Activated T-cell treated with anti-CD3 and anti-CD28 coated beads for 1 hour (primary cell): ENCODE measurements at regions not wholly inside any gene's neighbourhood (a gene's known extent, or its start where the extent isn't known, plus 50 kb on each side); places are given as distances from the start of the nearest gene placed in this dataset.
"Not testable (repeated sequence)": the region's sequence is repeated elsewhere in the genome, so short reads cannot be mapped to it uniquely, and the experiment has no call there.

ENCODE experiments used
- DNase-seq: peaks from one replicate; pipeline ENCODE4 v3.0.0-alpha.2; 2020; ENCODE audit warnings: low read depth

DNA sequence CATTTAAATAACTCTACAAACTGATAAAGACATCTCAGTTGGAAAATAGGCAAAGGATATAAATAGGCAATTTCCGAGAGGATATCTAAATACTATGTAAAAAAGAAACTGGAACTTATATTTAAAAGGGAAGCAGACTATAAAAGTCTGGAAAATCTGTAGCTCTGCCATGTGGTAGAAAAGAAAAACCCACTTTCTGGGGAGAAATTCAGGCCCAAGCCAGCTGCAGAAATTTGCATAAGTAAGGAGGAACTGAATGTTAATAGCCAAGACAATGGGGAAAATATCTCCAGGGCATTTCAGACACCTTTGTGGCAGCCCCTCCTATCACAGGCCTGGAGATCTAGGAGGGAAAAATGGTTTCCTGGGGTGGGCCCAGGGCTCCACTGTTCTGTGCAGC lies 97.8 kb upstream of the ZBED5 start:
- no peak for DNase-seq

DNA sequence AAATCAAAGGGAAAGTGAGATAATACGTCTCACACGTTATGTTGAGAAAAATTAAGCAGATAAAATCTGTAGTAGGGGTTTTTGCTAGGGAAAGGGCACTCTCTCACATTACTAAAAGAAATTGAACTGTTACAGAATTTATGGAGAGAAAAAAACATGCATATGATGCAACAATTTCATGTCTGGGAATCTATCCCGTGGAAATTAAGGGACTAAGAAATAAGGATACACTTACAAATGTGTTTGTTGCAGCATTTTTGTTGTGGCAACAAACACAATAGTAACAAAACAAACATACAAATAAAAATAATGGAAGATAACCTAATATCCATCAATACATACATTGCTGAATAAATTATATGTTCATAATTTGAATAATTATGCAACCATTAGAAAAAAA lies 96.3 kb upstream of the ZBED5 start:
- no peak for DNase-seq

DNA sequence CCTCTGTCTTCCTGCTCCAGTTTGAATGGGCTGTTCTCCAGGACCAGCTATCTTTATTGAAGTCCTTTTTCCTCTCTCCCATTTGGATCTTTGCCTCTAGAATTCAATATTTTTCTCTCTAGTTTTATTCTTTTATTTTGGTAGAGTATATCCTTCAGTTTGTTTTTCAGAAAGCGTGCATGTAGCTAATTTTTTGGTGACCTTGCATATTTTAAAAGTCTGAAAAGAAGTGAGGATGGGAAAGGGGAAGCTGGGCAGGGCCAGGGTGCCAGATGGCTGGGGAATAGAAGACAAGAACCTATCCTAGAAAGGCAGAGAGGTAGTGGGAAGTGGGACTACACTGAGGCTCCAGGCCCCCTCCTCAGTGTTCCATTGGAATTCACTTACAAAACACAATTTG lies 95.0 kb upstream of the ZBED5 start:
- DNase-seq = no peak

- DNase-seq = not testable (repeated sequence)
Measured at GRCh38 chr11:10947935-10948334, 90.1 kb upstream of the ZBED5 start.

DNA sequence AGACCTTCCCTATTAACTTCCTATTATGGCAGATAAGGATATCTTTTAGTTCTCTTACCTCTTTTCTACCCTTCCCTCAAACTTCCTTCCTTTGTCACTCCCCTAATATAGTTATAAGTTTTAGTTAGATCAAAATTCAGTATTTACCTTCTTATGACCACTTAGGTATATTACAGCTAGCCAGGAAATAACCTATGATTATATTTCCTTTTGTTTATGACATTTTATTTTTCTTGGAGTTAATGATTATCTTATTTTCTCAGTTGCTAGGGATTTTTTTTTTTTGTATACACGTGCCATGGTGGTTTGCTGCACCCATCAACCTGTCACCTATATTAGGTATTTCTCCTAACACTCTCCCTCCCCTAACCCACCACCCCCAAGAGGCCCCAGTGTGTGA lies 88.2 kb upstream of the ZBED5 start:
- DNase-seq = no peak

GRCh38 chr11:10945196-10945595 lies 87.3 kb upstream of the ZBED5 start:
- no peak for DNase-seq

GRCh38 chr11:10943968-10944367 lies 86.1 kb upstream of the ZBED5 start:
- no peak for DNase-seq

GRCh38 chr11:10942620-10943019 lies 84.8 kb upstream of the ZBED5 start:
- no peak for DNase-seq

GRCh38 chr11:10941871-10942270 lies 84.0 kb upstream of the ZBED5 start:
- no peak for DNase-seq

DNA sequence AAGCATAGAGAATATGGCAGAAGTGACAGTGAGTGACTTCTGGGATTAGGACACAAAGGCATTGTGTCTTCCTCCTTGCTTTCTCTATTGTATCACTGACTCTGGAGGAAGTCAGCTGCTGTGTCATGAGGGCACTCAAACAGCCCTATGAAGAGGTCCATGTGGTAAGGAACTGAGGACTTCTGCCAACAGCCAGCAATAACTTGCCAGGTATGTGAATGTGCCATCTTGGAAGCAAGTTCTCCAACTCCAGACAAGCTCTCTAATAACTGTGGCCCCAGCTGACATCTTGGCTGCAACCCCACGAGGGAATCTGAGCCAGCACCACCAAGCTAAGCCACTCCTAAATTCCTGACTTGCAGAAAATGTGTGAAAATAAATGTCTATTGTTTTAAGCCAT lies 83.6 kb upstream of the ZBED5 start:
- no peak for DNase-seq

DNA sequence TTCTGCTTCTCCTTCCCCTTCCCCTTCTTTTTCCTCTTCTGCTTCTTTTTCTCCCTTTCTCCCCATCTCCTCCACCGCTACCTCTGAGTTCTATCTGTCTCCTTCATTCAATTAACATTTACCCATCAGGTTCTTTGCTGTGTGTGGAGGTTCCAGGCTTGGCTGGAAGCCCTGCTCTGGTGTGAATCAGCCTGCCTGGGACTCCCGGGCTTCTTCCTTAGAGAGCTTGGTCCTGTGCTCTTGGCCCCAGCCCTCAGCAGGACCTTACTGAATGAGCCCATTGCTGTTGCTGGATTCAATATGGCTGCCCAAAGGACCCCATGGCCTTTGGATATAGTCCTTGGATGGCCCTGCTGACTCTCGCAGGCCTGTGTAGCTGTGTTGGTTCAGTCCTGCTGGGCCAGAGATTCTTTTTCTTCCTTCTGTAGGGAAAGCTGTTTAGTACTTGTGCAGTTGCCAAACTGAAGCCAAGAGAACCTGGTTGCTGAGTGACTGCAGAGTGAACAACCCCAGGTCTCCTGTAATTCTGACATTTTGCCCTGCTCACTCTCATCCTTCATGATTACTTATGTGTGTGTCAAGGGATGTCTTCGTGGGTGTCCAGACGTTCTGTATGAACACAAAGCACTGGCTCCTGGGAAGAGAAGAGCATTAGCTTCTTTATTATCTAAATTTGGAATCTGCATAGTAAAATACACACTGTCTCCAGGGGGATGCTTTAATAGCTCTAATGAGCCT lies 81.0 kb upstream of the ZBED5 start:
- no peak for DNase-seq

DNA sequence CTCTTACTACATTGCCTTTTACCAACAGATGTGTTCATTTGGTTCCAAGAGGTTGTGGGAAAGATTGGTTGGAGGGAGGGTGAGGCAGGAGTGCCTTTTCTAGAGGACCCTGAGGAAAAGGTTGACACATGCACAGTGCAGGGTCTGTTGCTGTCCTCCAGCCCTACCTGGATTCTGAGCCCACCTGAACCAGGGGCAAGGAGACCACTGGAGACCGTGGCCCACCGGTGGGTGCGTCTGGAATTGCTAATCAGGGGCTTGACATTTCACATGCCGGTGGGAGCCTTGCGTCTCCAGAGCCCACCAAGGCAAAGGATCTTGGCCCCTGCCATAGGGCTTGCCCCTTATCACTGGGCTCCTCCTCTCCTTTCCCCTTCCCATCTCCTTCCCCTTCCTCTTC lies 80.4 kb upstream of the ZBED5 start:
- DNase-seq = no peak

DNA sequence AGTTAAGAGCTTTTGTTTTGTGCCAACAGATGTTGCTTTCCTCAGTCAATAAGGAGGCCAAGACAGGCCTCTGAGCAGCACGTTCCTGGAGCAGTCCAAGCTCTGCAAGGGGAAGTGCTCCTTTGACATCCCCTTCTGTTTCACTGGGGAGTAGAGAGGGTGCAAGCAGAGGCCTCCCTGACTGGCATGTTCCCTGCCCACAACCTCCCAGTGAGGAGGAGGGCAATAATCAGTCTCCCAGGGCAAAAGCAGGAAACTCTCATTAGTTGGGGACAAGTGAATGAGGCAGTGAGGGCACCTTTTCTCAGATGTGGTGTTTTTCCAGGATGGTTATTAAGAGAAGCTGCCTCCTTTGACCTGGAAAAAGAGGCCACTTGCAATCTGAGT lies 79.5 kb upstream of the ZBED5 start:
- DNase-seq = no peak

- no peak for DNase-seq
Measured at GRCh38 chr11:10936626-10937384, 79.0 kb upstream of the ZBED5 start.

- no peak for DNase-seq
Measured at GRCh38 chr11:10935015-10935559, 77.2 kb upstream of the ZBED5 start.

GRCh38 chr11:10934293-10934860 lies 76.5 kb upstream of the ZBED5 start:
- no peak for DNase-seq

- DNase-seq = peak; percentile 72
Measured at GRCh38 chr11:10933455-10934292, 75.8 kb upstream of the ZBED5 start.

DNA sequence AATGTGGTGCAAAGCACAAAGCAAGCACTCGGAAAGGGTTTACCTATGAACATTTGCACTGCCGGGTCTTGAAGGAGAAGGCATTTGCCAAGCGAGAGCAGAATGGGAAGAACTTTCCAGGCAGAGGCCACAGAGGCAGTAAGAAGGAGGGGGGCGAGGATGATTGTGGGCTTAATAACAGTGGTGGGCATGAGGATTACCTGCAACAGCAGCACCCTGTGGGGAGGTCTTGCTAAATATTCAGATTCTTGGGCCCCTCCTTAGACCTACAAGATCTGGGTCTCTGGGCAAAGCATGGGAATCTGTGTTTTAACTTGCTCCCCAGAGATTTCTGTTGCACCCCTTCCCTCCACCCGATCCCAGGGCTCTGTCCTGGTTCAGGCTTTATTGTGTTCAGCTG lies 75.1 kb upstream of the ZBED5 start:
- no peak for DNase-seq

- no peak for DNase-seq
Measured at GRCh38 chr11:10931761-10932670, 74.2 kb upstream of the ZBED5 start.

DNA sequence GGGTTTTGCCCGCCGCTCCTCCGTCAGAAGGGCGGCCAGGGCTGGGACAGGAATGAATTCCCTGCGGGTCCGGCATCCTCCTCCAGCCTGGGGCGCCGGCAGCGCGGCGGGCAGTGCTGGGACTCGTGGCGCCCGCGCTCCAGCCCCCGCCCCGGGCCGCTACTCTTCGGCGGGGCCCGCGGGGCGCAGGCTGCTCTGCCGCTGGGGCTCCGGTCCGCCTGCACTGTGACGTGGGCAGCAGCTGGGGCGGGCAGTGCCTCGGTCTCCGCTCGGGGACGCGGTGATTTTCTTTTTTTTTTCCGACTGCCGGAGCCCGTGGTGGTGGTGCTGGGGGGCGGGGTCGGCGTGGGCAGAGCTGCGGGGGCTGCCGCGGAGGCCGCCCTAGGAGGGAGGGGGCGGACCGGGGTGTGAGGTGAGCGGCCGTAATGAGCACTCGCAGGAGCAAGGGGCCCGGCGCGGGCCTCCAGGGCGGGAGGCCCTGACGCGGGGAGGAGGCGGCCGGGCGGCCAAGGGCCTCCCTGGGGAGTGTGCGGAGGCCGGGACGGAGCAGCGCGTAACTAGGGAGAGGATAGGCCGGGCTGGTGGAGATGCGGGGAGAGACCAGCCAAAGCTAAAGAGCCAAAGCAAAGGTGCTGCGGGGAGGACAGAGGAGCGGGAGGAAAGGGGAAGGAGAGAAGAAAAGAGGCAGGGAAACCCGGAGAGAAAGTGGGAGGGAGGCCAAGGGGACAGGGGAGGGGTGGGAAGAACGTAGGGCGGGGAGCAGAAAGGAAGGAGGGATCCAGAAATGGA lies 73.3 kb upstream of the ZBED5 start:
- DNase-seq = peak; percentile 10
